ENCODE measurements at regions not wholly inside any gene's neighbourhood (a gene's known extent, or its start where the extent isn't known, plus 50 kb on each side); places are given as distances from the start of the nearest gene placed in this dataset.

DNA sequence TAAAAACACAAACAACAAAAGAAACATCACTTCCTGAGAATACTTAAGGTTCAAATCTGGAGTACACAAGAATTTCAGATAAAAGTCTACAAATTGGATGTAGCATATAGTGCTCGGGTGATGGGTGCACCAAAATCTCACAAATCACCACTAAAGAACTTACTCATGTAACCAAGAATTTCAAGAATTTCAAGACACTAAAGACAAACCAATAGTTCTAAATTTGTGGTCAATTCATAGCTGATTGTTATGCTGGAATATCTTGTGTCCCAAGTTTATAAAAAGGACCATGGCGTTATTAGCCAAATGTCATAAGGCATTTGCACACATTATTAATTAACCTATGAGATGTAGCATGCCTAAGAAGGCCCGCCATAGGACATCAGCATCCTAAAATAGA lies 1204.1 kb upstream of the AUTS2 start:
- Histone ChIP-seq H3K79me2 (ENCODE audit: control insufficient read depth in 1 of 2, insufficient read depth in 2 of 2, low read length in 2 of 2) (no peaks in the 10 kb centered on the region), H4K5ac (ENCODE audit: insufficient read length, low read depth, low read length) (no peak overlapping the region), H3K4me2 (ENCODE audit: insufficient read depth in 1 of 2, low read depth in 2 of 2, low read length in 2 of 2) (no peak overlapping the region), H3K27me3 (replicated peaks in 1 of 4; ENCODE audit: control insufficient read depth in 3 of 4, extremely low read depth in 1 of 4, insufficient read depth in 3 of 4, low read length in 3 of 4) (no peaks in the 10 kb centered on the region), H3K4me3 (ENCODE audit: extremely low read depth in 1 of 4, insufficient read depth in 2 of 4, low read depth in 3 of 4, low read length in 4 of 4) (no peak overlapping the region), H3K79me1 (ENCODE audit: low read depth, low read length) (no peaks in the 10 kb centered on the region), H3K9me3 (ENCODE audit: insufficient read depth in 2 of 2, low read depth in 1 of 2, low read length in 1 of 2) (0 out of 4 replicates have a peak, but pooled peaks cover 0 to 3% of the 10 kb centered on the region in 2 experiments), H3K4me1 (replicated peaks in 1 of 4; ENCODE audit: control insufficient read depth in 3 of 4, insufficient read depth in 4 of 4, low read length in 3 of 4) (no peaks in the 10 kb centered on the region), H2AK5ac (ENCODE audit: low read depth, low read length) (no peak overlapping the region), H3K23ac (ENCODE audit: insufficient read length) (no peak overlapping the region), H3K27ac (ENCODE audit: low read depth, low read length) (no peak overlapping the region), H2BK5ac (ENCODE audit: low read depth, low read length) (no peak overlapping the region), H4K20me1 (replicated peaks in 1 of 2; ENCODE audit: control insufficient read depth in 1 of 2, insufficient read depth in 2 of 2, low read length in 2 of 2) (no peaks in the 10 kb centered on the region), H2BK20ac (ENCODE audit: low read length) (no peak overlapping the region), H2BK120ac (replicated peaks; ENCODE audit: low read depth, low read length) (no peak overlapping the region), H2BK15ac (ENCODE audit: low read length) (no peak overlapping the region), H3K14ac (ENCODE audit: insufficient read length) (no peak overlapping the region), H3K18ac (ENCODE audit: extremely low read depth, low read length) (no peak overlapping the region), H2AFZ (ENCODE audit: low read length) (no peak overlapping the region), H3K36me3 (ENCODE audit: control insufficient read depth in 2 of 4, insufficient read depth in 4 of 4, low read length in 3 of 4) (no peaks in the 10 kb centered on the region), H2BK12ac (ENCODE audit: low read depth, low read length) (no peak overlapping the region), H4K8ac (ENCODE audit: extremely low read depth, insufficient read depth, low read length) (no peak overlapping the region), H4K91ac (replicated peaks; ENCODE audit: insufficient read length, low read length) (no peak overlapping the region), H3K9ac (replicated peaks in 1 of 4; ENCODE audit: extremely low read depth in 1 of 4, low read depth in 3 of 4, low read length in 3 of 4) (no peak overlapping the region), H3K23me2 (ENCODE audit: low read depth, low read length) (no peaks in the 10 kb centered on the region), H3K56ac (replicated peaks; ENCODE audit: insufficient read length, low read depth, low read length) (no peak overlapping the region), H3K4ac (replicated peaks; ENCODE audit: insufficient read length, low read depth, low read length) (no peak overlapping the region)
- no peak for TF ChIP-seq JUN (IDR thresholded peaks at IDR 0.05; ENCODE audit: low read depth, low read length)
- TF ChIP-seq SP4 (IDR thresholded peaks at IDR 0.05; ENCODE audit: low read length): no peak
- TF ChIP-seq PHF8 (conservative IDR thresholded peaks at IDR 0.05; ENCODE audit: low read depth, low read length): no peak
- TF ChIP-seq, protein P1, sequence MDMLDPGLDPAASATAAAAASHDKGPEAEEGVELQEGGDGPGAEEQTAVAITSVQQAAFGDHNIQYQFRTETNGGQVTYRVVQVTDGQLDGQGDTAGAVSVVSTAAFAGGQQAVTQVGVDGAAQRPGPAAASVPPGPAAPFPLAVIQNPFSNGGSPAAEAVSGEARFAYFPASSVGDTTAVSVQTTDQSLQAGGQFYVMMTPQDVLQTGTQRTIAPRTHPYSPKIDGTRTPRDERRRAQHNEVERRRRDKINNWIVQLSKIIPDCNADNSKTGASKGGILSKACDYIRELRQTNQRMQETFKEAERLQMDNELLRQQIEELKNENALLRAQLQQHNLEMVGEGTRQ (IDR thresholded peaks at IDR 0.05; ENCODE audit: low read length): no peak
- TF ChIP-seq BRCA1 (IDR thresholded peaks at IDR 0.05; ENCODE audit: low read depth, low read length): no peak
- TF ChIP-seq RFX5 (IDR thresholded peaks at IDR 0.05; ENCODE audit: borderline replicate concordance, low read depth, low read length): no peak
- no peak for TF ChIP-seq NANOG (IDR thresholded peaks at IDR 0.05; ENCODE audit: insufficient read depth, low read depth, low read length, poor library complexity, severe bottlenecking)
- TF ChIP-seq, protein P2, sequence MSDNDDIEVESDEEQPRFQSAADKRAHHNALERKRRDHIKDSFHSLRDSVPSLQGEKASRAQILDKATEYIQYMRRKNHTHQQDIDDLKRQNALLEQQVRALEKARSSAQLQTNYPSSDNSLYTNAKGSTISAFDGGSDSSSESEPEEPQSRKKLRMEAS (IDR thresholded peaks at IDR 0.05): no peak
- TF ChIP-seq MAFK (IDR thresholded peaks at IDR 0.05; ENCODE audit: low read depth, low read length): no peak
- FAIRE-seq (no peak), DNase-seq (ENCODE audit: low read depth in 1 of 2, low spot score in 2 of 2) (no peak)
- 86% methylated on average over 3 of the region's 3 CpGs; no CpG with 5 or more reads in 1 of the 2 experiments for whole genome bisulfite sequencing, 2 experiments (ENCODE audit: extremely low coverage in 1 of 2, insufficient coverage in 1 of 2, insufficient read length in 1 of 2, insufficient replicate concordance in 2 of 2, low coverage in 1 of 2, low lambda C conversion rate in 2 of 2, missing lambda C conversion rate in 1 of 2)
- CTCF ChIA-PET (ENCODE audit: partially characterized antibody): interaction anchor here (1.1 kb wide), 1 partner anchor 8 kb away, joined by 3 read pairs; no protein-coding TSS in a partner anchor
- POLR2A ChIA-PET (ENCODE audit: partially characterized antibody): no interaction called here

Data from H1 (cell line).